Stomach (tissue), 4 donors: ENCODE measurements at regions not wholly inside any gene's neighbourhood (a gene's known extent, or its start where the extent isn't known, plus 50 kb on each side); places are given as distances from the start of the nearest gene placed in this dataset.

Experiments
- POLR2A ChIP-seq, 4 donors: fragments of 450-650 bp; IDR thresholded peaks; one replicate each; pipeline ENCODE4 v1.6.1; 2016; ENCODE audit warnings: antibody characterized with exemption in 4 of 4, control low read depth in 2 of 4, mild to moderate bottlenecking in 1 of 4, moderate library complexity in 1 of 4
- POLR2AphosphoS5 ChIP-seq, 3 donors: sonication (generic); formaldehyde crosslinking; IDR thresholded peaks; one replicate each; pipeline ENCODE4 v1.6.1; 2016; ENCODE audit warnings: antibody characterized with exemption in 3 of 3
- TF ChIP-seq, protein P1 (sequence below), 7 experiments: fragments of 450-650 bp in 4 of 7; fragments of 200-600 bp in 3 of 7; sonication (generic) in 3 of 7; IDR thresholded peaks; one replicate each; pipeline ENCODE4 v1.5.1; 2016 to 2019; ENCODE audit warnings: antibody characterized with exemption in 7 of 7, control low read depth in 2 of 7, mild to moderate bottlenecking in 1 of 7

DNA sequence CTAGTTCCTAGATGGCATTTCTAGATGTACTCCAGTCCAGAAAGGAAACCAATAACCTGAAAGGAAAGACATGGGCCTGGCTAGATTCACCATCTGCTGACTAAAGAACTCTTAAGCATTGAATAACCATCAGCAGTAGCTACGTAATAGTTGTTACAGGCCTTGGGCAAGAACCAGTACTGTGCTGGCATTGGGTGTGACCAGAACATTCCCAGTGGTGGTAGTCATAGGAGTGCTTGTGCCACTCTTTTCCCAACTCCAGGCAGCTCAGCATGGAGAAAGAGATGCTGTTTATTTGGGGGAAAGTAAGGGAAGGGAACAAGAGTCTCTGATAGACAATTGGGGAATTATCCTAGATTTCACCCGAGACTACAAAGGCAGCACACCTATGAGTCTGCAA, 333.3 kb downstream of the SLC16A7 start:
- TF ChIP-seq, protein P1, sequence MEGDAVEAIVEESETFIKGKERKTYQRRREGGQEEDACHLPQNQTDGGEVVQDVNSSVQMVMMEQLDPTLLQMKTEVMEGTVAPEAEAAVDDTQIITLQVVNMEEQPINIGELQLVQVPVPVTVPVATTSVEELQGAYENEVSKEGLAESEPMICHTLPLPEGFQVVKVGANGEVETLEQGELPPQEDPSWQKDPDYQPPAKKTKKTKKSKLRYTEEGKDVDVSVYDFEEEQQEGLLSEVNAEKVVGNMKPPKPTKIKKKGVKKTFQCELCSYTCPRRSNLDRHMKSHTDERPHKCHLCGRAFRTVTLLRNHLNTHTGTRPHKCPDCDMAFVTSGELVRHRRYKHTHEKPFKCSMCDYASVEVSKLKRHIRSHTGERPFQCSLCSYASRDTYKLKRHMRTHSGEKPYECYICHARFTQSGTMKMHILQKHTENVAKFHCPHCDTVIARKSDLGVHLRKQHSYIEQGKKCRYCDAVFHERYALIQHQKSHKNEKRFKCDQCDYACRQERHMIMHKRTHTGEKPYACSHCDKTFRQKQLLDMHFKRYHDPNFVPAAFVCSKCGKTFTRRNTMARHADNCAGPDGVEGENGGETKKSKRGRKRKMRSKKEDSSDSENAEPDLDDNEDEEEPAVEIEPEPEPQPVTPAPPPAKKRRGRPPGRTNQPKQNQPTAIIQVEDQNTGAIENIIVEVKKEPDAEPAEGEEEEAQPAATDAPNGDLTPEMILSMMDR (IDR thresholded peaks at IDR 0.05), result no peak
- TF ChIP-seq POLR2A (IDR thresholded peaks at IDR 0.05), result no peak
- no peak for TF ChIP-seq POLR2AphosphoS5 (IDR thresholded peaks at IDR 0.05)
